SK-N-SH treated with all-trans-retinoic acid at 6 μM for 48 hours (cell line): ENCODE measurements at regions not wholly inside any gene's neighbourhood (a gene's known extent, or its start where the extent isn't known, plus 50 kb on each side); places are given as distances from the start of the nearest gene placed in this dataset.

Source experiments
- ARNTL ChIP-seq: fragments of 450-650 bp; formaldehyde crosslinking; IDR thresholded peaks from 2 replicates; pipeline ENCODE4 v1.5.0; 2020; ENCODE audit warnings: low read depth, mild to moderate bottlenecking, moderate library complexity, borderline replicate concordance
- BACH2 ChIP-seq: fragments of 250-450 bp; sonication (Bioruptor Pico); IDR thresholded peaks from 2 replicates; pipeline ENCODE4 v1.9.0; 2021; ENCODE audit warnings: mild to moderate bottlenecking, borderline replicate concordance
- CSDC2 ChIP-seq: fragments of 250-450 bp; sonication (Bioruptor Pico); IDR thresholded peaks from 2 replicates; pipeline ENCODE4 v1.5.0; 2020; ENCODE audit warnings: mild to moderate bottlenecking, moderate library complexity
- GLIS3 ChIP-seq: fragments of 250-450 bp; sonication (Bioruptor Pico); IDR thresholded peaks from 2 replicates; pipeline ENCODE4 v1.5.0; 2020; ENCODE audit warnings: mild to moderate bottlenecking, moderate library complexity
- OSR1 ChIP-seq: fragments of 250-450 bp; sonication (Bioruptor Pico); IDR thresholded peaks from 2 replicates; pipeline ENCODE4 v1.8.0; 2022; ENCODE audit warnings: moderate library complexity, mild to moderate bottlenecking, inconsistent platforms
- PPARA ChIP-seq: fragments of 250-450 bp; sonication (Bioruptor Pico); IDR thresholded peaks from 2 replicates; pipeline ENCODE4 v1.5.0; 2020; ENCODE audit warnings: mild to moderate bottlenecking, borderline replicate concordance
- RARB ChIP-seq: fragments of 250-450 bp; sonication (Bioruptor Pico); IDR thresholded peaks from 2 replicates; pipeline ENCODE4 v1.8.0; 2021; ENCODE audit warnings: mild to moderate bottlenecking, moderate library complexity
- TOX ChIP-seq: fragments of 250-450 bp; sonication (Bioruptor Pico); IDR thresholded peaks from 2 replicates; pipeline ENCODE4 v1.8.0; 2021; ENCODE audit warnings: mild to moderate bottlenecking, moderate library complexity, borderline replicate concordance
- ZC3H10 ChIP-seq: fragments of 250-450 bp; sonication (Bioruptor Pico); IDR thresholded peaks from 2 replicates; pipeline ENCODE4 v1.5.1; 2021; ENCODE audit warnings: mild to moderate bottlenecking, moderate library complexity
- ZFP30 ChIP-seq: fragments of 450-650 bp; formaldehyde crosslinking; IDR thresholded peaks from 2 replicates; pipeline ENCODE4 v1.5.0; 2022; ENCODE audit warnings: mild to moderate bottlenecking, moderate library complexity
- TF ChIP-seq, protein P1 (sequence below): fragments of 250-450 bp; sonication (Bioruptor Pico); IDR thresholded peaks from 2 replicates; pipeline ENCODE4 v1.8.0; 2020; ENCODE audit warnings: mild to moderate bottlenecking, moderate library complexity, borderline replicate concordance
- TF ChIP-seq, protein P2 (sequence below): fragments of 250-450 bp; sonication (Bioruptor Pico); IDR thresholded peaks from 2 replicates; pipeline ENCODE4 v1.5.1; 2021; ENCODE audit warnings: mild to moderate bottlenecking, moderate library complexity
- TF ChIP-seq, protein P3 (sequence below): fragments of 250-450 bp; sonication (Bioruptor Pico); IDR thresholded peaks from 2 replicates; pipeline ENCODE4 v1.5.1; 2020; ENCODE audit warnings: low read depth, mild to moderate bottlenecking, moderate library complexity
- TF ChIP-seq, protein P4 (sequence below): fragments of 250-450 bp; sonication (Bioruptor Pico); IDR thresholded peaks from 2 replicates; pipeline ENCODE4 v1.5.0; 2020; ENCODE audit warnings: mild to moderate bottlenecking, moderate library complexity

DNA sequence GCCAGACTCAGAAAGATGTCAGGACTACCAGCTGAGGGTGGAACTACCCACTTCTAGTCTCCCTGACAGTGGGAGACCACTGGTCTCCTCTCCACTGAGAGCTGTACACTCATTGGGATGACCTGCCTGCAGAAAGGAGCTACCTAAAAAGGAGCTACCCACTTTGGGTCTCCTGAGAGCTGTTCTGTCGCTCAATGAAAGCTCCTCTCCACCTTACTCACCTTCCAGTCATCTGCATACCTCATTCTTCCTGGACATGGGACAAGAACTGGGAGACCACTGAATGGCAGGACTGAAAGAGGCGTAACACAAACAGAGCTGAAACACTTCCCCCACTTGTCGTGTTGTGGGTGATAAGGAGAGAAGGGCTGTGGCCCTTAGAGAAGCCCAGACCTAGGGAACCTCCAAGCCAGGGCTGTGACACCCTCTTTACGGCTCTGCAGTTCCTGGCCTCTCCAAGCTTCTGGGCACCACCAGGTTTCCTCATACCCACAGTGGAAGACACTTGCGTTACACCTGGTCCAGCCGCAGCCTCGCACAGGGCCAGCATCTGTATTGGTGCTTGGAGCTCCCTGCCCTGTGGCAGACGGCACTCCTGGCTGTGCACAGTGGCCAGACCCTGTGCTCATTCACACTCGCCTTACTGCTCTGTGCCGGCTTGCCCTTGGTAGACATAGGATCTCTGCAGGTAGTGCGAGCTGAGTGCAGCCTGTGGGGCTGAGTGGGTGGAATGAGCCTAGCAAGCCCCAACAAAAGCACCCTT lies 54.9 kb upstream of the SLITRK6 start:
- TF ChIP-seq, protein P1, sequence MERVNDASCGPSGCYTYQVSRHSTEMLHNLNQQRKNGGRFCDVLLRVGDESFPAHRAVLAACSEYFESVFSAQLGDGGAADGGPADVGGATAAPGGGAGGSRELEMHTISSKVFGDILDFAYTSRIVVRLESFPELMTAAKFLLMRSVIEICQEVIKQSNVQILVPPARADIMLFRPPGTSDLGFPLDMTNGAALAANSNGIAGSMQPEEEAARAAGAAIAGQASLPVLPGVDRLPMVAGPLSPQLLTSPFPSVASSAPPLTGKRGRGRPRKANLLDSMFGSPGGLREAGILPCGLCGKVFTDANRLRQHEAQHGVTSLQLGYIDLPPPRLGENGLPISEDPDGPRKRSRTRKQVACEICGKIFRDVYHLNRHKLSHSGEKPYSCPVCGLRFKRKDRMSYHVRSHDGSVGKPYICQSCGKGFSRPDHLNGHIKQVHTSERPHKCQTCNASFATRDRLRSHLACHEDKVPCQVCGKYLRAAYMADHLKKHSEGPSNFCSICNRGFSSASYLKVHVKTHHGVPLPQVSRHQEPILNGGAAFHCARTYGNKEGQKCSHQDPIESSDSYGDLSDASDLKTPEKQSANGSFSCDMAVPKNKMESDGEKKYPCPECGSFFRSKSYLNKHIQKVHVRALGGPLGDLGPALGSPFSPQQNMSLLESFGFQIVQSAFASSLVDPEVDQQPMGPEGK (CRISPR knock-in tag): no peak
- no peak for TF ChIP-seq ZFP30 (CRISPR knock-in tag)
- no peak for TF ChIP-seq BACH2 (CRISPR knock-in tag)
- TF ChIP-seq ARNTL (CRISPR knock-in tag): no peak
- no peak for TF ChIP-seq CSDC2 (CRISPR knock-in tag)
- TF ChIP-seq RARB: no peak
- no peak for TF ChIP-seq GLIS3
- no peak for TF ChIP-seq ZC3H10 (CRISPR knock-in tag)
- TF ChIP-seq, protein P2, sequence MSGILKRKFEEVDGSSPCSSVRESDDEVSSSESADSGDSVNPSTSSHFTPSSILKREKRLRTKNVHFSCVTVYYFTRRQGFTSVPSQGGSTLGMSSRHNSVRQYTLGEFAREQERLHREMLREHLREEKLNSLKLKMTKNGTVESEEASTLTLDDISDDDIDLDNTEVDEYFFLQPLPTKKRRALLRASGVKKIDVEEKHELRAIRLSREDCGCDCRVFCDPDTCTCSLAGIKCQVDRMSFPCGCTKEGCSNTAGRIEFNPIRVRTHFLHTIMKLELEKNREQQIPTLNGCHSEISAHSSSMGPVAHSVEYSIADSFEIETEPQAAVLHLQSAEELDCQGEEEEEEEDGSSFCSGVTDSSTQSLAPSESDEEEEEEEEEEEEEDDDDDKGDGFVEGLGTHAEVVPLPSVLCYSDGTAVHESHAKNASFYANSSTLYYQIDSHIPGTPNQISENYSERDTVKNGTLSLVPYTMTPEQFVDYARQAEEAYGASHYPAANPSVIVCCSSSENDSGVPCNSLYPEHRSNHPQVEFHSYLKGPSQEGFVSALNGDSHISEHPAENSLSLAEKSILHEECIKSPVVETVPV: no peak
- TF ChIP-seq, protein P3, sequence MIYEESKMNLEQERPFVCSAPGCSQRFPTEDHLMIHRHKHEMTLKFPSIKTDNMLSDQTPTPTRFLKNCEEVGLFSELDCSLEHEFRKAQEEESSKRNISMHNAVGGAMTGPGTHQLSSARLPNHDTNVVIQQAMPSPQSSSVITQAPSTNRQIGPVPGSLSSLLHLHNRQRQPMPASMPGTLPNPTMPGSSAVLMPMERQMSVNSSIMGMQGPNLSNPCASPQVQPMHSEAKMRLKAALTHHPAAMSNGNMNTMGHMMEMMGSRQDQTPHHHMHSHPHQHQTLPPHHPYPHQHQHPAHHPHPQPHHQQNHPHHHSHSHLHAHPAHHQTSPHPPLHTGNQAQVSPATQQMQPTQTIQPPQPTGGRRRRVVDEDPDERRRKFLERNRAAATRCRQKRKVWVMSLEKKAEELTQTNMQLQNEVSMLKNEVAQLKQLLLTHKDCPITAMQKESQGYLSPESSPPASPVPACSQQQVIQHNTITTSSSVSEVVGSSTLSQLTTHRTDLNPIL: no peak
- TF ChIP-seq, protein P4, sequence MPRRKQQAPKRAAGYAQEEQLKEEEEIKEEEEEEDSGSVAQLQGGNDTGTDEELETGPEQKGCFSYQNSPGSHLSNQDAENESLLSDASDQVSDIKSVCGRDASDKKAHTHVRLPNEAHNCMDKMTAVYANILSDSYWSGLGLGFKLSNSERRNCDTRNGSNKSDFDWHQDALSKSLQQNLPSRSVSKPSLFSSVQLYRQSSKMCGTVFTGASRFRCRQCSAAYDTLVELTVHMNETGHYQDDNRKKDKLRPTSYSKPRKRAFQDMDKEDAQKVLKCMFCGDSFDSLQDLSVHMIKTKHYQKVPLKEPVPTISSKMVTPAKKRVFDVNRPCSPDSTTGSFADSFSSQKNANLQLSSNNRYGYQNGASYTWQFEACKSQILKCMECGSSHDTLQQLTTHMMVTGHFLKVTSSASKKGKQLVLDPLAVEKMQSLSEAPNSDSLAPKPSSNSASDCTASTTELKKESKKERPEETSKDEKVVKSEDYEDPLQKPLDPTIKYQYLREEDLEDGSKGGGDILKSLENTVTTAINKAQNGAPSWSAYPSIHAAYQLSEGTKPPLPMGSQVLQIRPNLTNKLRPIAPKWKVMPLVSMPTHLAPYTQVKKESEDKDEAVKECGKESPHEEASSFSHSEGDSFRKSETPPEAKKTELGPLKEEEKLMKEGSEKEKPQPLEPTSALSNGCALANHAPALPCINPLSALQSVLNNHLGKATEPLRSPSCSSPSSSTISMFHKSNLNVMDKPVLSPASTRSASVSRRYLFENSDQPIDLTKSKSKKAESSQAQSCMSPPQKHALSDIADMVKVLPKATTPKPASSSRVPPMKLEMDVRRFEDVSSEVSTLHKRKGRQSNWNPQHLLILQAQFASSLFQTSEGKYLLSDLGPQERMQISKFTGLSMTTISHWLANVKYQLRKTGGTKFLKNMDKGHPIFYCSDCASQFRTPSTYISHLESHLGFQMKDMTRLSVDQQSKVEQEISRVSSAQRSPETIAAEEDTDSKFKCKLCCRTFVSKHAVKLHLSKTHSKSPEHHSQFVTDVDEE (CRISPR knock-in tag): no peak
- TF ChIP-seq OSR1: no peak
- TF ChIP-seq TOX (CRISPR knock-in tag): no peak
- TF ChIP-seq PPARA (CRISPR knock-in tag): no peak
